IMR-90 (cell line): ENCODE measurements at regions not wholly inside any gene's neighbourhood (a gene's known extent, or its start where the extent isn't known, plus 50 kb on each side); places are given as distances from the start of the nearest gene placed in this dataset.

Source experiments
- ATAC-seq: fragments of 200-7000 bp; cut with Tn5 transposase; 2 replicates; pipeline ENCODE4 v1.9.1; 2020; ENCODE audit warnings: low read depth, mild to moderate bottlenecking, moderate library complexity
- BruUV-seq: library from RNA; stranded (reverse); fragments of 400-500 nt; replicated peaks from 2 replicates; lab custom pipeline; 2021; lab: Mats Ljungman, UMichigan
- CTCF ChIA-PET: fragments of 300-600 bp; formaldehyde crosslinking; extraction: SDS; loops from one replicate; lab custom pipeline; 2021; ENCODE audit warnings: antibody characterized with exemption; lab: Yijun Ruan, JAX
- POLR2A ChIA-PET: fragments of 300-600 bp; sonication (Branson Sonifier 250); formaldehyde crosslinking; loops from one replicate; lab custom pipeline; 2022; ENCODE audit warnings: antibody characterized with exemption; ENCODE audit not compliant: unreplicated experiment; lab: Charles Lee
- DNase-seq: peaks from one replicate; pipeline ENCODE4 v3.0.0; 2013
- H2AFZ ChIP-seq: replicated peaks from 2 replicates; pipeline ENCODE3; 2013; ENCODE audit warnings: low read length, mild to moderate bottlenecking; ENCODE audit not compliant: poor library complexity
- H2AK5ac ChIP-seq: 2 replicates; pipeline ENCODE4 v1.6.1; 2013; ENCODE audit warnings: low read depth, low read length, inconsistent platforms
- H2AK9ac ChIP-seq: replicated peaks from 2 replicates; pipeline ENCODE3; 2013; ENCODE audit warnings: mild to moderate bottlenecking, low read depth, low read length, moderate library complexity; ENCODE audit not compliant: poor library complexity
- H2BK120ac ChIP-seq: 2 replicates; pipeline ENCODE4 v1.6.1; 2013; ENCODE audit warnings: low read depth, low read length, inconsistent platforms
- H2BK15ac ChIP-seq: 3 replicates; pipeline ENCODE4 v1.6.1; 2013; ENCODE audit warnings: low read depth, low read length, inconsistent platforms
- H2BK20ac ChIP-seq: 2 replicates; pipeline ENCODE4 v1.6.1; 2013; ENCODE audit warnings: low read depth, mild to moderate bottlenecking, inconsistent platforms, low read length, moderate library complexity
- H2BK5ac ChIP-seq: 2 replicates; pipeline ENCODE4 v1.6.1; 2013; ENCODE audit warnings: mild to moderate bottlenecking, low read depth, low read length, inconsistent platforms; ENCODE audit not compliant: poor library complexity, severe bottlenecking
- H3K14ac ChIP-seq: replicated peaks from 2 replicates; pipeline ENCODE4 v1.6.1; 2013; ENCODE audit warnings: low read depth, low read length, inconsistent platforms
- H3K18ac ChIP-seq: 2 replicates; pipeline ENCODE4 v1.6.1; 2013; ENCODE audit warnings: low read depth, low read length, control low read depth
- H3K23ac ChIP-seq: 2 replicates; pipeline ENCODE4 v1.6.1; 2013; ENCODE audit warnings: low read depth, low read length, inconsistent platforms
- H3K27ac ChIP-seq: 2 replicates; pipeline ENCODE4 v1.5.1; 2013; ENCODE audit warnings: mild to moderate bottlenecking, control low read depth, low read length; ENCODE audit not compliant: insufficient read depth
- H3K27me3 ChIP-seq: 2 replicates; pipeline ENCODE4 v1.6.1; 2013; ENCODE audit warnings: low read length; ENCODE audit not compliant: control insufficient read depth, insufficient read depth
- H3K36me3 ChIP-seq: 2 replicates; pipeline ENCODE4 v1.6.1; 2013; ENCODE audit warnings: low read length, mixed read lengths; ENCODE audit not compliant: control insufficient read depth, insufficient read depth
- H3K4ac ChIP-seq: 2 replicates; pipeline ENCODE4 v1.6.1; 2013; ENCODE audit warnings: low read depth, low read length, inconsistent platforms
- H3K4me1 ChIP-seq: 2 replicates; pipeline ENCODE4 v1.6.1; 2013; ENCODE audit warnings: low read length, mixed read lengths; ENCODE audit not compliant: control insufficient read depth, insufficient read depth
- H3K4me2 ChIP-seq: 2 replicates; pipeline ENCODE4 v1.6.1; 2013; ENCODE audit warnings: low read depth, mild to moderate bottlenecking, control low read depth, low read length, moderate library complexity
- H3K4me3 ChIP-seq: 2 replicates; pipeline ENCODE4 v1.5.1; 2013; ENCODE audit warnings: low read depth, mild to moderate bottlenecking, control low read depth, low read length, moderate library complexity; ENCODE audit not compliant: insufficient read depth
- H3K56ac ChIP-seq: 2 replicates; pipeline ENCODE4 v1.6.1; 2013; ENCODE audit warnings: low read length, inconsistent platforms; ENCODE audit not compliant: insufficient read depth; ENCODE audit errors: extremely low read depth
- H3K79me1 ChIP-seq, 2 experiments: 2 replicates each; pipeline ENCODE4 v1.6.1; 2013; ENCODE audit warnings: low read length in 2 of 2, inconsistent platforms in 1 of 2, low read depth in 1 of 2
- H3K9ac ChIP-seq: 2 replicates; pipeline ENCODE4 v1.6.1; 2013; ENCODE audit warnings: low read depth, low read length, control low read depth
- H3K9me1 ChIP-seq: 2 replicates; pipeline ENCODE4 v1.6.1; 2013; ENCODE audit warnings: low read length, inconsistent platforms; ENCODE audit not compliant: insufficient read depth
- H3K9me3 ChIP-seq: 2 replicates; pipeline ENCODE4 v1.6.1; 2013; ENCODE audit warnings: low read length; ENCODE audit not compliant: control insufficient read depth, insufficient read depth
- H4K20me1 ChIP-seq: 2 replicates; pipeline ENCODE4 v1.6.1; 2013; ENCODE audit warnings: low read length, inconsistent platforms; ENCODE audit not compliant: insufficient read depth
- H4K5ac ChIP-seq: 2 replicates; pipeline ENCODE4 v1.6.1; 2013; ENCODE audit warnings: mild to moderate bottlenecking, low read depth, low read length, control low read depth
- H4K8ac ChIP-seq, 2 experiments: 2 replicates each; pipeline ENCODE4 v1.6.1; 2013; ENCODE audit warnings: low read depth in 2 of 2, low read length in 2 of 2, control low read depth in 1 of 2, inconsistent platforms in 1 of 2
- H4K91ac ChIP-seq: 2 replicates; pipeline ENCODE4 v1.6.1; 2013; ENCODE audit warnings: low read depth, low read length, inconsistent platforms; ENCODE audit not compliant: insufficient read depth
- BHLHE40 ChIP-seq: fragments of 150-350 bp; IDR thresholded peaks from 2 replicates; pipeline ENCODE4 v1.6.1; 2016; ENCODE audit warnings: mild to moderate bottlenecking, low read depth, low read length
- CEBPB ChIP-seq: IDR thresholded peaks from 2 replicates; pipeline ENCODE4 v1.6.1; 2012; ENCODE audit warnings: low read depth, low read length, improper control_type of control experiment
- CHD1 ChIP-seq: IDR thresholded peaks from 2 replicates; pipeline ENCODE4 v1.6.1; 2012; ENCODE audit warnings: low read depth, low read length, improper control_type of control experiment
- FOS ChIP-seq: fragments of 150-350 bp; IDR thresholded peaks from 2 replicates; pipeline ENCODE4 v1.6.1; 2016; ENCODE audit warnings: low read depth, low read length
- RAD21 ChIP-seq: IDR thresholded peaks from 2 replicates; pipeline ENCODE4 v1.6.1; 2012; ENCODE audit warnings: low read length, improper control_type of control experiment
- RCOR1 ChIP-seq: IDR thresholded peaks from 2 replicates; pipeline ENCODE4 v1.6.1; 2012; ENCODE audit warnings: mild to moderate bottlenecking, low read length, improper control_type of control experiment; ENCODE audit not compliant: insufficient replicate concordance
- SMC3 ChIP-seq: fragments of 150-350 bp; IDR thresholded peaks from 2 replicates; pipeline ENCODE4 v1.6.1; 2016; ENCODE audit warnings: low read depth, mild to moderate bottlenecking, antibody characterized with exemption, low read length, moderate library complexity
- whole genome bisulfite sequencing, 2 experiments: methylation state at CpG; one replicate each; pipeline versions ENCODE4 v1.1.5 to v1.1.7; 2013; ENCODE audit warnings: missing lambda C conversion rate in 2 of 2; ENCODE audit not compliant: insufficient read length in 1 of 2; ENCODE audit errors: extremely low coverage in 2 of 2; 5-methylcytosine and 5-hydroxymethylcytosine counted together
- dilution Hi-C: fragments of 300-500 bp; cut with HindIII; formaldehyde crosslinking; loops from one replicate; pipeline ENCODE4 v1.14.3; 2018; ENCODE audit warnings: low sequenced_read_pairs; ENCODE audit not compliant: unreplicated experiment
- in situ Hi-C: fragments of 300-500 bp; cut with MboI; formaldehyde crosslinking; loops from 3 replicates; pipeline ENCODE4 v1.14.3; 2019; ENCODE audit warnings: low sequenced_read_pairs, inconsistent platforms, mixed read lengths
- intact Hi-C: fragments of 100-400 bp; cut with micrococcal nuclease; formaldehyde crosslinking; loops from 2 replicates; pipeline ENCODE4 v1.10.0; 2022
- TF ChIP-seq, protein P1 (sequence below): fragments of 150-350 bp; IDR thresholded peaks from 2 replicates; pipeline ENCODE4 v1.6.1; 2017; ENCODE audit warnings: mild to moderate bottlenecking, antibody characterized with exemption, low read length, low read depth

DNA sequence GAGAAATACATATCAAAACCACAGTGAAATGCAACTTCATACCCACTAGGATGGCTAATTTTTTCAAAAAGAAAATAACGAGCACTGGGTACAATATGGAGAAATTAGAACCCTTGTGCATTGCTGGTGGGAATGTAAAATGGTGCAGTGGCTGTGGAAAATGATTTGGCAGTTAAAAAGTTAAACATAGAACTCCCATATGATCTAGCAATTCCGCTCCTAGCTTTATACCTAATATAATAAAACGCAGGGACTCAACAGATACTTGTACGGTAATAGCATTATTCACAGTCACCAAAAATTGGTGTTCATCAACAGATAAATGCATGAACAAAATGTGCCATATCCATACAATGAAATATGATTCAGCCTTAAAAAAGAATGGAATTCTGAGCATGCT is 58.8 kb upstream of the PLPP4 start:
- Histone ChIP-seq H4K5ac (no peak overlapping the region), H3K23ac (no peak overlapping the region), H2AFZ (no peak overlapping the region), H3K9me3 (peaks cover 13% of the 10 kb centered on the region), H2BK15ac (no peak overlapping the region), H3K4me2 (no peak overlapping the region), H3K14ac (no peak overlapping the region), H4K20me1 (no peaks in the 10 kb centered on the region), H2BK20ac (no peak overlapping the region), H3K27ac (no peak overlapping the region), H2AK9ac (no peak overlapping the region), H3K56ac (no peak overlapping the region), H3K18ac (no peak overlapping the region), H3K27me3 (no peaks in the 10 kb centered on the region), H3K4ac (no peak overlapping the region), H2BK5ac (no peak overlapping the region), H3K36me3 (no peaks in the 10 kb centered on the region), H2AK5ac (no peak overlapping the region), H3K4me1 (no peaks in the 10 kb centered on the region), H3K9ac (no peak overlapping the region), H3K4me3 (no peak overlapping the region), H4K8ac (no peak overlapping the region), H4K91ac (no peak overlapping the region), H3K9me1 (no peaks in the 10 kb centered on the region), H2BK120ac (no peak overlapping the region), H3K79me1 (no peaks in the 10 kb centered on the region)
- in situ Hi-C loops (no loop called here), intact Hi-C loops (no loop called here), dilution Hi-C loops (no loop called here)
- no peak for ATAC-seq
- ChIA-PET POLR2A (no interaction called here), CTCF (no interaction called here)
- TF ChIP-seq FOS, result no peak
- TF ChIP-seq RAD21, result no peak
- no peak for TF ChIP-seq SMC3
- TF ChIP-seq BHLHE40, result no peak
- TF ChIP-seq RCOR1, result no peak
- TF ChIP-seq CEBPB, result no peak
- TF ChIP-seq, protein P1, sequence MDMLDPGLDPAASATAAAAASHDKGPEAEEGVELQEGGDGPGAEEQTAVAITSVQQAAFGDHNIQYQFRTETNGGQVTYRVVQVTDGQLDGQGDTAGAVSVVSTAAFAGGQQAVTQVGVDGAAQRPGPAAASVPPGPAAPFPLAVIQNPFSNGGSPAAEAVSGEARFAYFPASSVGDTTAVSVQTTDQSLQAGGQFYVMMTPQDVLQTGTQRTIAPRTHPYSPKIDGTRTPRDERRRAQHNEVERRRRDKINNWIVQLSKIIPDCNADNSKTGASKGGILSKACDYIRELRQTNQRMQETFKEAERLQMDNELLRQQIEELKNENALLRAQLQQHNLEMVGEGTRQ, result no peak
- no peak for TF ChIP-seq CHD1
- no TSS peak for BruUV-seq
- WGBS, 2 experiments, result no CpG with 5 or more reads among the region's 4 CpGs
- no peak for DNase-seq
